ENCODE measurements at regions not wholly inside any gene's neighbourhood (a gene's known extent, or its start where the extent isn't known, plus 50 kb on each side); places are given as distances from the start of the nearest gene placed in this dataset.

DNA sequence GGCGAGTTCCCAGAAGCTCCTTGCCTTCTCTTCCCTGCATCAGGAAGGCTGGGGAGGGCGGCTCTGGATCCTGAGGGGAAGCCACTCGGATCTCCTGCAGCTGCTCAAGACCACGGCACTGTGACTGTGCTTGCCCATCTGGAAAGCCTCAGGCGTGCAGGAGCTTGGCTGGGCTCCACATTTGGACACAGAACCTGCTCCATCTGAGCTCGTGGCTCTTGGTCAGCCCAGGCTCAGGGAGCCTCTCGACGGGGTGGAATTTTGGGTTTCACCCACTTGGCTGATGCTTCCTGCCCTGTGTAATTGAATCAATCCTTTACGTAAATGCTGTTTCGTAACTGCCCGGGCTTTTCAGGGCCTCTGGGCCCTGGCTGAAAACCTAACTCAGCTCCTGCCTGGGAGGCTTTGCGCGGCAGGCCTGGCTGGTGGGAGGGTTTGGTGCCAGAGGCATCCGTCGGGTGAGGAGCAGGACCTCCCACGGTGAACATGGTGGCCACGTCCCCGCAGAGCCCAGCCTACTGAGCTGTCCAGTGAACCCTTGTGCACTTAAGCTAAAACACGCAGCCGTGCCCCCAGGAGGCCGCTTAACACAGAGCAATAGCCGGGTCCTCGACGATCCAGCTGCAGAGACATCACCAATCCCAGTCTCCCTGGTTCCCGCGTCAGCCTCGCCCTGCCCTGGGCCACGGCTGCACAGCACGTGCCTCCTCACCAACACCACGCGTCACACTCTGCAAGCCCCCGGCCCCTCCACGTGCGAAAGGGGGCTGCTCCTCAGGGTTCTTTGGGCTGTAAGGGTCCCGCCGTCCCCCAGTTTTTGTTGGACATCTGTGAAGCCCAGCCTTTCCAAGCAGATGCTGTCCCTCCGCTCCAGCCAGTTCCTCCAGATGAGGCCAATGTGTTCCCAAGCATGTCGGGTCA is 241.0 kb downstream of the DLL1 start:
- Histone ChIP-seq H3K79me1 (ENCODE audit: low read depth, low read length) (no peaks in the 10 kb centered on the region), H3K27ac (ENCODE audit: low read depth, low read length) (no peak overlapping the region), H3K9ac (replicated peaks in 1 of 4; ENCODE audit: extremely low read depth in 1 of 4, low read depth in 3 of 4, low read length in 3 of 4) (no peak overlapping the region), H3K4me3 (ENCODE audit: extremely low read depth in 1 of 4, insufficient read depth in 2 of 4, low read depth in 3 of 4, low read length in 4 of 4) (no peak overlapping the region), H3K9me3 (ENCODE audit: insufficient read depth in 2 of 2, low read depth in 1 of 2, low read length in 1 of 2) (peaks cover 0 to under 1% of the 10 kb centered on the region in 2 experiments; a peak in 1 of 4 replicates), H3K23me2 (ENCODE audit: low read depth, low read length) (no peaks in the 10 kb centered on the region), H3K56ac (replicated peaks; ENCODE audit: insufficient read length, low read depth, low read length) (no peak overlapping the region), H2BK120ac (replicated peaks; ENCODE audit: low read depth, low read length) (no peak overlapping the region), H4K91ac (replicated peaks; ENCODE audit: insufficient read length, low read length) (no peak overlapping the region), H2AFZ (ENCODE audit: low read length) (no peak overlapping the region), H2BK5ac (ENCODE audit: low read depth, low read length) (no peak overlapping the region), H4K20me1 (replicated peaks in 1 of 2; ENCODE audit: control insufficient read depth in 1 of 2, insufficient read depth in 2 of 2, low read length in 2 of 2) (no peaks in the 10 kb centered on the region), H3K14ac (ENCODE audit: insufficient read length) (no peak overlapping the region), H3K4me2 (ENCODE audit: insufficient read depth in 1 of 2, low read depth in 2 of 2, low read length in 2 of 2) (no peak overlapping the region), H2BK20ac (ENCODE audit: low read length) (no peak overlapping the region), H3K36me3 (ENCODE audit: control insufficient read depth in 2 of 4, insufficient read depth in 4 of 4, low read length in 3 of 4) (no peaks in the 10 kb centered on the region), H2BK15ac (ENCODE audit: low read length) (no peak overlapping the region), H3K27me3 (replicated peaks in 1 of 4; ENCODE audit: control insufficient read depth in 3 of 4, extremely low read depth in 1 of 4, insufficient read depth in 3 of 4, low read length in 3 of 4) (no peaks in the 10 kb centered on the region), H3K4ac (replicated peaks; ENCODE audit: insufficient read length, low read depth, low read length) (no peak overlapping the region), H4K5ac (ENCODE audit: insufficient read length, low read depth, low read length) (no peak overlapping the region), H3K4me1 (replicated peaks in 1 of 4; ENCODE audit: control insufficient read depth in 3 of 4, insufficient read depth in 4 of 4, low read length in 3 of 4) (no peaks in the 10 kb centered on the region; a peak in 1 of 7 replicates), H4K8ac (ENCODE audit: extremely low read depth, insufficient read depth, low read length) (no peak overlapping the region), H3K79me2 (ENCODE audit: control insufficient read depth in 1 of 2, insufficient read depth in 2 of 2, low read length in 2 of 2) (no peaks in the 10 kb centered on the region), H2BK12ac (ENCODE audit: low read depth, low read length) (no peak overlapping the region), H3K23ac (ENCODE audit: insufficient read length) (no peak overlapping the region), H2AK5ac (ENCODE audit: low read depth, low read length) (0 out of 2 replicates have a peak overlapping the region, but pooled peaks have one; percentile 39), H3K18ac (ENCODE audit: extremely low read depth, low read length) (no peak overlapping the region)
- DNase-seq (ENCODE audit: low read depth in 1 of 2, low spot score in 2 of 2) (no peak), FAIRE-seq (no peak)
- WGBS, 2 experiments (ENCODE audit: extremely low coverage in 1 of 2, insufficient coverage in 1 of 2, insufficient read length in 1 of 2, insufficient replicate concordance in 2 of 2, low coverage in 1 of 2, low lambda C conversion rate in 2 of 2, missing lambda C conversion rate in 1 of 2): 99% methylated on average over 31 of the region's 38 CpGs; no CpG with 5 or more reads in 1 of the 2 experiments
- POLR2A ChIA-PET (ENCODE audit: partially characterized antibody): no interaction called here
- CTCF ChIA-PET (ENCODE audit: partially characterized antibody): interaction anchor here (1.4 kb wide), 1 partner anchor 218 kb away, joined by 3 read pairs; no protein-coding TSS in a partner anchor
- TF ChIP-seq ZNF274 (IDR thresholded peaks at IDR 0.05; ENCODE audit: borderline replicate concordance, extremely low read depth, low read length) (no peak), ATF3 (IDR thresholded peaks at IDR 0.05; ENCODE audit: insufficient read depth, low read depth, low read length) (no peak), TBP (IDR thresholded peaks at IDR 0.05; ENCODE audit: low read depth, low read length) (no peak), KDM4A (IDR thresholded peaks at IDR 0.05; ENCODE audit: low read depth, low read length, severe bottlenecking) (no peak), TAF7 (optimal IDR thresholded peaks at IDR 0.05; ENCODE audit: borderline replicate concordance, low read depth, low read length) (no peak), TAF1 (IDR thresholded peaks at IDR 0.05; ENCODE audit: low read depth, low read length) (no peak), ASH2L (IDR thresholded peaks at IDR 0.05; ENCODE audit: low read length) (no peak), HDAC6 (IDR thresholded peaks at IDR 0.05; ENCODE audit: low read depth, low read length) (no peak)
- TF ChIP-seq, protein P1, sequence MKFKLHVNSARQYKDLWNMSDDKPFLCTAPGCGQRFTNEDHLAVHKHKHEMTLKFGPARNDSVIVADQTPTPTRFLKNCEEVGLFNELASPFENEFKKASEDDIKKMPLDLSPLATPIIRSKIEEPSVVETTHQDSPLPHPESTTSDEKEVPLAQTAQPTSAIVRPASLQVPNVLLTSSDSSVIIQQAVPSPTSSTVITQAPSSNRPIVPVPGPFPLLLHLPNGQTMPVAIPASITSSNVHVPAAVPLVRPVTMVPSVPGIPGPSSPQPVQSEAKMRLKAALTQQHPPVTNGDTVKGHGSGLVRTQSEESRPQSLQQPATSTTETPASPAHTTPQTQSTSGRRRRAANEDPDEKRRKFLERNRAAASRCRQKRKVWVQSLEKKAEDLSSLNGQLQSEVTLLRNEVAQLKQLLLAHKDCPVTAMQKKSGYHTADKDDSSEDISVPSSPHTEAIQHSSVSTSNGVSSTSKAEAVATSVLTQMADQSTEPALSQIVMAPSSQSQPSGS (IDR thresholded peaks at IDR 0.05; ENCODE audit: low read length): no peak

Measured in H1 (cell line).